Activated T-helper 2 cell treated with anti-CD3 and anti-CD28 coated beads, Interferon-gamma antibody, Interleukin-2, Interleukin-4, amounts not matched to agents 10 μg/mL and 5 μg/mL and 100 μg/mL, durations not matched to agents 14 hours and 24 hours and 36 hours (primary cell): ENCODE measurements at regions not wholly inside any gene's neighbourhood (a gene's known extent, or its start where the extent isn't known, plus 50 kb on each side); places are given as distances from the start of the nearest gene placed in this dataset.
"Not testable (repeated sequence)": the region's sequence is repeated elsewhere in the genome, so short reads cannot be mapped to it uniquely, and the experiment has no call there.

Experiments used
- DNase-seq: peaks from one replicate; pipeline ENCODE4 v3.0.0; 2021; ENCODE audit warnings: low spot score
- H3K27ac Mint-ChIP-seq: one replicate; pipeline ENCODE4 v1.8.0; 2021; ENCODE audit warnings: mixed read lengths
- H3K27me3 Mint-ChIP-seq: one replicate; pipeline ENCODE4 v1.8.0; 2021; ENCODE audit warnings: low read depth, mixed read lengths
- H3K36me3 Mint-ChIP-seq: one replicate; pipeline ENCODE4 v1.8.0; 2021; ENCODE audit warnings: low read depth, mixed read lengths
- H3K4me1 Mint-ChIP-seq: one replicate; pipeline ENCODE4 v1.8.0; 2021; ENCODE audit warnings: low read depth, mixed read lengths
- H3K4me3 Mint-ChIP-seq: one replicate; pipeline ENCODE4 v1.8.0; 2021; ENCODE audit warnings: low read depth, mild to moderate bottlenecking, moderate library complexity, mixed read lengths
- H3K9me3 Mint-ChIP-seq: one replicate; pipeline ENCODE4 v1.8.0; 2021; ENCODE audit warnings: mixed read lengths
- intact Hi-C: fragments of 100-400 bp; cut with micrococcal nuclease; formaldehyde crosslinking; loops from one replicate; pipeline ENCODE4 v1.15.1; 2023

- DNase-seq = no peak
- intact Hi-C loops = no loop called here
- Mint-ChIP-seq H3K36me3 (no peaks in the 10 kb centered on the region), H3K27me3 (no peaks in the 10 kb centered on the region), H3K27ac (no peak overlapping the region), H3K4me3 (no peak overlapping the region), H3K9me3 (peaks cover 37% of the 10 kb centered on the region), H3K4me1 (no peaks in the 10 kb centered on the region)
These were observed 542.9 kb downstream of the CDH9 start for GRCh38 chr5:26495437-26495836.

GRCh38 chr5:26492906-26493459 is 545.4 kb downstream of the CDH9 start:
- Mint-ChIP-seq H3K27ac (no peak overlapping the region), H3K9me3 (peaks cover 46% of the 10 kb centered on the region), H3K36me3 (no peaks in the 10 kb centered on the region), H3K4me3 (no peak overlapping the region), H3K27me3 (no peaks in the 10 kb centered on the region), H3K4me1 (no peaks in the 10 kb centered on the region)
- intact Hi-C loops = no loop called here
- no peak for DNase-seq

DNA sequence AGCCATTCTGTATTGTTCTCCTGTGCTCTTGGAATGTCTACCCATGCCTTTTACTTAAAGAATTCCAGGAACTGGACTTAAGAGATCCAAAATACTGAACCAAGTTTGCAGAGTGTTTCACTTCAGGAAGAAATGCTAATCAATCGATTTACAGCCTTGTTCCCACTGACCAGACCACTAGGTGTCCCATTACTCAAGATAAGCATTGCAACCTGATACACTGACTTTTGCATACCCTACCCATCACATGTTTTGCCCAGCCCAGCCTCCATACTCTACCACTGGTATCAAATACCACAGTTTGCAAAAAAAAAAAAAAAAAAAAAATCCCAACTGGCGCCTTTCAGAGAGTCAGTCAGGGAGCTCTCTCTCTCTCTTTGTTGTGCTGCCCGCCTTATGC is 550.8 kb downstream of the CDH9 start:
- H3K9me3 Mint-ChIP-seq = peaks cover 25% of the 10 kb centered on the region
- H3K36me3 Mint-ChIP-seq = no peaks in the 10 kb centered on the region
- no peak for DNase-seq
- H3K27ac Mint-ChIP-seq = no peak overlapping the region
- no peaks in the 10 kb centered on the region for H3K4me1 Mint-ChIP-seq
- H3K4me3 Mint-ChIP-seq = no peak overlapping the region
- no peaks in the 10 kb centered on the region for H3K27me3 Mint-ChIP-seq
- intact Hi-C loops = no loop called here

DNA sequence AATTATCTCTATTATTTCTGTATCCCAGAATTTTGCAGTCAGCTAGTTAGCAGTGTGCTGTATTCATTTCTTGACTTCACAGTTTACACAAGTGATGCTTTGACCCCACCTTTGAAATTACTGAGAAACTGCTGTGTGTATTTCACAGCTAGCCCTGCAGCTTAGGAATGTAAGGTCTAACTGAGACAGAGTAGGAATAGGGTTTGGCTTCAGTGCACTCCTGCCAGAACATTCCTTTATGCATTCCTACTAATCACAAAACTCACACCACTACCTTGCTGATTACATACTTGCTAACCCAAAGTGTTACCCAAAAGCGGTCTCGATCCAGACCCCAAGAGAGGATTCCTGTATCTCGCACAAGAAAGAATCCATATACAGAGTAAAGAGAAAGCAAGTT is 551.8 kb downstream of the CDH9 start:
- Mint-ChIP-seq H3K36me3 (no peaks in the 10 kb centered on the region), H3K27me3 (no peaks in the 10 kb centered on the region), H3K9me3 (peaks cover 32% of the 10 kb centered on the region), H3K27ac (no peak overlapping the region), H3K4me3 (no peak overlapping the region), H3K4me1 (no peaks in the 10 kb centered on the region)
- intact Hi-C loops = no loop called here
- no peak for DNase-seq

DNA sequence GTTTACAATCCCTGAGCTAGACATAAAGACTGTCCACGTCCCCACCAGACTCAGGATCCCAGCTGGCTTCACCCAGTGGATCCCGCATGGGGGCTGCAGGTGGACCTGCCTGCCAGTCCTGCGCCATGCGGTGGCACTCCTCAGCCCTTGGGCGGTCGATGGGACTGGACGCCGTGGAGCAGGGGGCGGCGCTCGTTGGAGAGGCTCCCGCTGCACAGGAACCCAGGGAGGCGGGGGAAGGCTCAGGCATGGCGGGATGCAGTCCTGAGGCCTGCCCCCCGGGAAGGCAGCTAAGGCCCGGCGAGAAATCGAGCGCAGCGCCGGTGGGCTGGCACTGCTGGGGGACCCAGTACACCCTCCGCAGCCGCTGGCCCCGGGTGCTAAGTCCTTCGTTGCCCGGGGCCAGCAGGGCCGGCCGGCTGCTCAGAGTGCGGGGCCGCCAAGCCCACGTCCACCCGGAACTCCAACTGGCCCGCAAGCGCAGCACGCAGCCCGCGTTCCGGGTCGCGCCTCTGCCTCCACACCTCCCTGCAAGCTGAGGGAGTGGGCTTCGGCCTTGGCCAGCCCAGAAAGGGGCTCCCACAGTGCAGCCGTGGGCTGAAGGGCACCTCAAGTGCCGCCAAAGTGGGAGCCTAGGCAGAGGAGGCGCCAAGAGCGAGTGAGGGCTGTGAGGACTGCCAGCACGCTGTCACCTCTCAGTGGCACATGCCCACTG is 553.1 kb downstream of the CDH9 start:
- H3K27me3 Mint-ChIP-seq, H3K27ac Mint-ChIP-seq, H3K4me1 Mint-ChIP-seq, intact Hi-C loops, DNase-seq, H3K36me3 Mint-ChIP-seq, H3K4me3 Mint-ChIP-seq: not testable (repeated sequence)
- peaks cover 26% of the 10 kb centered on the region for H3K9me3 Mint-ChIP-seq

DNA sequence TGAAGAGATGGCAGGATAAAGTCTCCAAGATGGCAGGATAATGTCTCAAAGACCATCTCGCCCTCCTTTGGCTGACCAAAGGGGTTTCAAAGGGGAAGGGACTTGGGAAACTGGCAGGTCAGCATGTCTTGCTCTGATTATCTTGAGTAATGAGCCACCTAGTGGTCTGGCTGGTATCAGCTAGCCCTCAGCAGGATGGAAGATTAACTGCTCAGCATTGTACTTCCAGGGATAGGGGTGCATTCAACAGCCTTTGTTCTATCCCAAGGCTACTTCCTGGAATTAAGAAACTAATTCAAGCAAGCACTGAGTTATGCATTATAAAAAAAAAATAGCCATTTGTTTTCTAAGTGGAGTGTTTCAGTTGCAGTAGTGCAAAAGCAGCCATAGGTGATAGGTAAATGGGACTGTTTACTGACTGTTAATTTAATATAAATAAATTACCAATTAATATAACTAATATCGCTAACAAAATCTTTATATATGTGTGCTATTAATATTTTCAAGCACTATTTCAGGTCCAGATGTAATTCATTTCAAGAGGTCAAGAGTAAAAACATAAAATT is 555.5 kb downstream of the CDH9 start:
- intact Hi-C loops = no loop called here
- Mint-ChIP-seq H3K27ac (no peak overlapping the region), H3K4me1 (no peaks in the 10 kb centered on the region), H3K27me3 (no peaks in the 10 kb centered on the region), H3K4me3 (no peak overlapping the region), H3K36me3 (no peaks in the 10 kb centered on the region), H3K9me3 (peaks cover 22% of the 10 kb centered on the region)
- no peak for DNase-seq

DNA sequence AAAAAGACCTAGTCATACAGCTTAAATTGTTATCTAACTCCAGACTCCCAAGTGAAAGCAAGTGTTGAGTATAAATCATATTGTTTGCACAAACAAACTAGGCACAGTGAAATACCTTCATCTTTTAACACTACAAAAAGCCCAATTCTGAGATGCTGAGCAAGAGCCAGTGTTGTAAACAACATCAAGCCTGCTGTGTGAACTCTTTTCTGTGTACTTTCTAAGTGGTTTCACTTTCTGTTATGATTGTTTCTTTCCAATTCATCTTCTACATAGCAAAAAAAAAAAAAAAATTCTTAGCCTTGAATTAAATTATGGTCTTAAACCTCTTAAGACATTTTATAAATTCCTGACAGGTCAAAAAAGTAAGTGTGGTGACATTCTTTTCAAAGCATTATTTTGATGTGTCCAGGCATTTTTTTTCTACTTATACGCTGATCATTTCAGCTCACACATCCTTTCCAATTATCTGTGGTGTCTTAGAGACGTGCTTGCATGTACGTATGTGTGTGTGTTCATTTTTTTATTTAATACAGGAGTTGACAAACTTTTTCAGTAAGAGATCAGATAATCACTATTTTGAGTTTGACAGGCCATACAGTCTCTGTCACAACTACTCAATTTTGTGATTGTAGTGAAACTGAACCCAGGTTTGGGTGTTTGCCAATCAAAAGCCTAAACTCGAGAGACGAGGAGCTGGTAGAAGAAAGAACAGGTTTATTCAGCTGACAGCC is 556.1 kb downstream of the CDH9 start:
- Mint-ChIP-seq H3K9me3 (peaks cover 15% of the 10 kb centered on the region), H3K36me3 (no peaks in the 10 kb centered on the region), H3K4me1 (no peaks in the 10 kb centered on the region), H3K27ac (no peak overlapping the region), H3K4me3 (no peak overlapping the region), H3K27me3 (no peaks in the 10 kb centered on the region)
- DNase-seq = no peak
- intact Hi-C loops = no loop called here

GRCh38 chr5:26470439-26470838 is 567.9 kb downstream of the CDH9 start:
- H3K4me3 Mint-ChIP-seq = no peak overlapping the region
- H3K9me3 Mint-ChIP-seq = peaks cover 37% of the 10 kb centered on the region
- H3K4me1 Mint-ChIP-seq = no peaks in the 10 kb centered on the region
- no peak overlapping the region for H3K27ac Mint-ChIP-seq
- no peaks in the 10 kb centered on the region for H3K36me3 Mint-ChIP-seq
- intact Hi-C loops = no loop called here
- no peaks in the 10 kb centered on the region for H3K27me3 Mint-ChIP-seq
- no peak for DNase-seq

DNA sequence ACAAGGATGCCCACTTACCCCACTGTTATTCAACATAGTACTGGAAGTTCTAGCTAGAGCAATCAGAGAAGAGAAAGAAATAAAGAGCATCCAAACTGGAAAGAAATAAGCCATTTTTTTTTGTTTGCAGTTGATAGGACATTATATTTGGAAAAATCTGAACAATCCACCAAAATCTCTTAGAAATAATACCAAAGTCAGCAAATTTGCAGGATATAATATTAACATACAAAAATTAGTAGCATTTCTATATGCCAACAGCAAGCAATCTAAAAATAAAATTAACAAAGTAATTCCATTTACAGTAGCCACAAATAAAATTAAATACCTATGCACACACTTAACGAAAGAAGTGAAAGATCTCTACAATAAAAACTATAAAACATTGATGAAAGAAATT is 599.3 kb downstream of the CDH9 start:
- Mint-ChIP-seq H3K36me3 (no peaks in the 10 kb centered on the region), H3K27me3 (no peaks in the 10 kb centered on the region), H3K9me3 (peaks cover 56% of the 10 kb centered on the region), H3K4me1 (no peaks in the 10 kb centered on the region), H3K27ac (no peak overlapping the region), H3K4me3 (no peak overlapping the region)
- intact Hi-C loops = no loop called here
- no peak for DNase-seq

DNA sequence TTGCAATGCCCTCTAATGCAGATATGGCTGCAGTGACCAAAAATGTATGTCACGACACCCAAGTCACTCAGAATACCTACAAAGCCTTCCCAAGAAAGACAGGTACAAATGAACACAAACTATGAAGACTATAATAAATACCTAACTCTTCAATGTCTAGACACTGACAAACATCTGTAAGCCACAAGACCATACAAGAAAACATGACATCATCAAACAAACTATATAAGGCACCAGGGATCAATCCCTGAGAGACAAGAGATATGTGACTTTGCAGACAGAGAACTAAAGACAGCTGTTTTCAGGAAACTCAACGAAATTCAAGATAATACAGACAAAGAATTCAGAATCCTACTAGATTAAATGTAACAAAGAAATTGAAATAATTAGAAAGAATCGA is 603.7 kb downstream of the CDH9 start:
- no peak for DNase-seq
- intact Hi-C loops = no loop called here
- Mint-ChIP-seq H3K4me3 (no peak overlapping the region), H3K9me3 (peaks cover 56% of the 10 kb centered on the region), H3K4me1 (no peaks in the 10 kb centered on the region), H3K27ac (no peak overlapping the region), H3K27me3 (no peaks in the 10 kb centered on the region), H3K36me3 (no peaks in the 10 kb centered on the region)

DNA sequence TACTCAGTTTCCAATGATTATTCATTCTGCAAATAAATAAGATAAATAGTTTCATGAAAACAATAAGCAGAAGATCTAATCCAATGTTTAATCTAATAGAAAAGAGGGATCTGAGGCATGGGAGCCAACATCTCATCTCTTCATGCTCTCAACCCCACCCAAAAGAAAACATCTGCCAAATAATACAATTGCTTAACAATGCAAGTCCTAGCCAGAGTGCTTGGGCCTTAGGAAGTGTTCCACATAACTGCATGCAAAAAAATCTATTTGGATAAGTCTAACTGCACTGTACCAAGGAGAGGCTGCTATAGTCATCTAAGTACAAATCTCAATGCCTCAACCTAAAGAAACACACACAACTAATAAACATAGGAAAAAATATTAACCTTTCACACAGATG is 606.0 kb downstream of the CDH9 start:
- Mint-ChIP-seq H3K27me3 (no peaks in the 10 kb centered on the region), H3K27ac (no peak overlapping the region), H3K9me3 (peaks cover 42% of the 10 kb centered on the region), H3K4me1 (no peaks in the 10 kb centered on the region), H3K4me3 (no peak overlapping the region), H3K36me3 (no peaks in the 10 kb centered on the region)
- DNase-seq = no peak
- intact Hi-C loops = no loop called here

DNA sequence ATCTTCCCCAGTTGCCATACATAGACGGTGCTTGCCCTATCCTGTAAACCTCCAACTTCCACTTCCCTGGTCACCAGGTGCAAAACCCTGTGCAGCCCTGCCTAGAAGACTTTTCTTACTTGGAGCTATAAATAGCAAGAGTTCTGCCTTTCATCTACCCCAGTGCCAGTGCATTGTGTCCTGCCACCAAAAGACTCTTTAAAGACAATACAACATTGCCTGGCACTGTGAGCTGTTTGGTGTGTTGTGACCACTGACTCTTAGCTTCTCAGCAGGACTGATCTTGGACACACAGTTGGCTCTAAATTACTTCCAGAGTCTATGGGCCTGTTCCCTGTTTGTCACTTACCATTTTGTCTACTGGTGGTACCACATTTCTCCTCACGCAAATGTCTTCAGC is 608.1 kb downstream of the CDH9 start:
- Mint-ChIP-seq H3K4me3 (no peak overlapping the region), H3K27ac (no peak overlapping the region), H3K36me3 (no peaks in the 10 kb centered on the region), H3K27me3 (no peaks in the 10 kb centered on the region), H3K4me1 (no peaks in the 10 kb centered on the region), H3K9me3 (peaks cover 37% of the 10 kb centered on the region)
- DNase-seq = no peak
- intact Hi-C loops = no loop called here

- DNase-seq = no peak
- H3K4me3 Mint-ChIP-seq = no peak overlapping the region
- no peaks in the 10 kb centered on the region for H3K36me3 Mint-ChIP-seq
- H3K27me3 Mint-ChIP-seq = no peaks in the 10 kb centered on the region
- H3K9me3 Mint-ChIP-seq = peaks cover 42% of the 10 kb centered on the region
- no peaks in the 10 kb centered on the region for H3K4me1 Mint-ChIP-seq
- H3K27ac Mint-ChIP-seq = no peak overlapping the region
- intact Hi-C loops = no loop called here
These were observed 611.1 kb downstream of the CDH9 start for GRCh38 chr5:26427281-26427680.
